HG03196 (cell line): ENCODE measurements at regions not wholly inside any gene's neighbourhood (a gene's known extent, or its start where the extent isn't known, plus 50 kb on each side); places are given as distances from the start of the nearest gene placed in this dataset.

Experiments used
- ATAC-seq: cut with Tn5 transposase; IDR thresholded peaks from one replicate; pipeline ENCODE4 v1.9.1; 2021; ENCODE audit not compliant: unreplicated experiment

- no peak for ATAC-seq
Observed at GRCh38 chr2:150911766-150912280, 349.8 kb downstream of the RBM43 start.

GRCh38 chr2:150909613-150910012 lies 352.1 kb downstream of the RBM43 start:
- ATAC-seq = no peak

- ATAC-seq = peak; percentile 54
Observed at GRCh38 chr2:150909090-150909489, 352.6 kb downstream of the RBM43 start.

- ATAC-seq = no peak
Observed at GRCh38 chr2:150907466-150907865, 354.2 kb downstream of the RBM43 start.

GRCh38 chr2:150903461-150903860 lies 358.2 kb downstream of the RBM43 start:
- no peak for ATAC-seq

GRCh38 chr2:150903055-150903454 lies 358.6 kb downstream of the RBM43 start:
- ATAC-seq = no peak

- ATAC-seq = no peak
Observed at GRCh38 chr2:150900913-150901312, 360.8 kb downstream of the RBM43 start.

- ATAC-seq = no peak
Observed at GRCh38 chr2:150895968-150896367, 365.7 kb downstream of the RBM43 start.

GRCh38 chr2:150889141-150889540 lies 372.5 kb downstream of the RBM43 start:
- no peak for ATAC-seq

GRCh38 chr2:150888337-150888736 lies 373.3 kb downstream of the RBM43 start:
- ATAC-seq = no peak

- no peak for ATAC-seq
Observed at GRCh38 chr2:150887926-150888325, 373.7 kb downstream of the RBM43 start.

- ATAC-seq = no peak
Observed at GRCh38 chr2:150885774-150886386, 375.8 kb downstream of the RBM43 start.

GRCh38 chr2:150885236-150885635 lies 376.4 kb downstream of the RBM43 start:
- no peak for ATAC-seq

GRCh38 chr2:150883613-150883895 lies 378.1 kb downstream of the RBM43 start:
- no peak for ATAC-seq

GRCh38 chr2:150882751-150883612 lies 378.7 kb downstream of the RBM43 start:
- ATAC-seq = no peak

- ATAC-seq = no peak
Observed at GRCh38 chr2:150880986-150881385, 380.7 kb downstream of the RBM43 start.

- no peak for ATAC-seq
Observed at GRCh38 chr2:150878356-150878755, 383.3 kb downstream of the RBM43 start.

GRCh38 chr2:150876251-150876950 lies 385.3 kb downstream of the RBM43 start:
- ATAC-seq = no peak

GRCh38 chr2:150873396-150873772 lies 385.9 kb upstream of the RND3 start:
- no peak for ATAC-seq

GRCh38 chr2:150872756-150873395 lies 385.4 kb upstream of the RND3 start:
- no peak for ATAC-seq

GRCh38 chr2:150866431-150866830 lies 379.0 kb upstream of the RND3 start:
- no peak for ATAC-seq
